Lower leg skin (tissue), 3 donors: ENCODE measurements at regions not wholly inside any gene's neighbourhood (a gene's known extent, or its start where the extent isn't known, plus 50 kb on each side); places are given as distances from the start of the nearest gene placed in this dataset.
"Not testable (repeated sequence)": the region's sequence is repeated elsewhere in the genome, so short reads cannot be mapped to it uniquely, and the experiment has no call there.

Experiments used
- POLR2A ChIP-seq, 2 donors: fragments of 450-650 bp; IDR thresholded peaks; one replicate each; pipeline ENCODE4 v1.6.1; 2016 to 2017; ENCODE audit warnings: antibody characterized with exemption in 2 of 2, mild to moderate bottlenecking in 1 of 2, moderate library complexity in 1 of 2
- TF ChIP-seq, protein P1 (sequence below), 3 donors: fragments of 450-650 bp; IDR thresholded peaks; one replicate each; pipeline ENCODE4 v1.5.1; 2016; ENCODE audit warnings: antibody characterized with exemption in 3 of 3, mild to moderate bottlenecking in 3 of 3, moderate library complexity in 2 of 3

DNA sequence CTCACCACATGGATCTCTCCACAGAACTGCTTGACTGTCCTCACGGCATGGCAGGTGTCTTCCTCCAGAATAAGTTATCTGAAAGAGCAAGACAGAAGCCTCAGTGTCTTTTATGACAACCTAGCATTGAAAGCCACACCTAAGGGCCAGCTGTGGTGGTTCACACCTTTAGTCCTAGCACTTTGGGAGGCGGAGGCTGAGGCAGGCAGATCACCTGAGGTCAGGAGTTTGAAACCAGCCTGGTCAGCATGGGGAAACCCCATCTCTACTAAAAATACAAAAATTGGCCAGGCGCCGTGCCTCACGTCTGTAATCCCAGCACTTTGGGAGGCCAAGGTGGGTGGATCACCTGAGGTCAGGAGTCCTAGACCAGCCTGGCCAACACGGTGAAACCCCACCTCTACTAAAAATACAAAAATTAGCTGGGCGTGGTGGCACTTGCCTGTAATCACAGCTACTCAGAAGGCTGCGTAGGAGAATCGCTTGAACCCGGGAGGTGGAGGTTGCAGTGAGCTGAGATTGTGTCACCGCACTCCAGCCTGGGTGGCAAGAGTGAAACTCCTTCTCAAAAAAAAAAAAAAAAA, 180.6 kb upstream of the HAAO start:
- TF ChIP-seq, protein P1, sequence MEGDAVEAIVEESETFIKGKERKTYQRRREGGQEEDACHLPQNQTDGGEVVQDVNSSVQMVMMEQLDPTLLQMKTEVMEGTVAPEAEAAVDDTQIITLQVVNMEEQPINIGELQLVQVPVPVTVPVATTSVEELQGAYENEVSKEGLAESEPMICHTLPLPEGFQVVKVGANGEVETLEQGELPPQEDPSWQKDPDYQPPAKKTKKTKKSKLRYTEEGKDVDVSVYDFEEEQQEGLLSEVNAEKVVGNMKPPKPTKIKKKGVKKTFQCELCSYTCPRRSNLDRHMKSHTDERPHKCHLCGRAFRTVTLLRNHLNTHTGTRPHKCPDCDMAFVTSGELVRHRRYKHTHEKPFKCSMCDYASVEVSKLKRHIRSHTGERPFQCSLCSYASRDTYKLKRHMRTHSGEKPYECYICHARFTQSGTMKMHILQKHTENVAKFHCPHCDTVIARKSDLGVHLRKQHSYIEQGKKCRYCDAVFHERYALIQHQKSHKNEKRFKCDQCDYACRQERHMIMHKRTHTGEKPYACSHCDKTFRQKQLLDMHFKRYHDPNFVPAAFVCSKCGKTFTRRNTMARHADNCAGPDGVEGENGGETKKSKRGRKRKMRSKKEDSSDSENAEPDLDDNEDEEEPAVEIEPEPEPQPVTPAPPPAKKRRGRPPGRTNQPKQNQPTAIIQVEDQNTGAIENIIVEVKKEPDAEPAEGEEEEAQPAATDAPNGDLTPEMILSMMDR (IDR thresholded peaks at IDR 0.05), result not testable (repeated sequence)
- not testable (repeated sequence) for TF ChIP-seq POLR2A (IDR thresholded peaks at IDR 0.05)
